Fibroblast of lung (primary cell): ENCODE measurements at regions not wholly inside any gene's neighbourhood (a gene's known extent, or its start where the extent isn't known, plus 50 kb on each side); places are given as distances from the start of the nearest gene placed in this dataset.
A peak's percentile ranks its signal among the peaks of the same experiment; 100 is the strongest.

Experiments used
- DNase-seq, 2 donors: peaks; one replicate each; pipeline versions ENCODE4 v3.0.0 to v3.0.0-alpha.2; 2010; ENCODE audit warnings: low read depth in 2 of 2
- H2AFZ ChIP-seq: 2 replicates; pipeline ENCODE4 v1.5.1; 2012; ENCODE audit warnings: low read length, control low read depth, inconsistent platforms
- H3K27ac ChIP-seq: 2 replicates; pipeline ENCODE4 v1.5.1; 2011; ENCODE audit warnings: low read length, control low read depth; ENCODE audit not compliant: insufficient read depth
- H3K27me3 ChIP-seq: 2 replicates; pipeline ENCODE4 v1.5.1; 2011; ENCODE audit warnings: mild to moderate bottlenecking, low read length; ENCODE audit not compliant: control insufficient read depth, insufficient read depth
- H3K36me3 ChIP-seq: 2 replicates; pipeline ENCODE4 v1.5.1; 2011; ENCODE audit warnings: low read length; ENCODE audit not compliant: control insufficient read depth, insufficient read depth
- H3K4me1 ChIP-seq: 2 replicates; pipeline ENCODE4 v1.5.1; 2011; ENCODE audit warnings: low read length; ENCODE audit not compliant: control insufficient read depth, insufficient read depth; ENCODE audit errors: extremely low read depth
- H3K4me2 ChIP-seq: 2 replicates; pipeline ENCODE4 v1.5.1; 2011; ENCODE audit warnings: low read length, control low read depth; ENCODE audit not compliant: insufficient read depth; ENCODE audit errors: extremely low read depth
- H3K4me3 ChIP-seq, 4 experiments: fragments of 200-600 bp in 1 of 4; sonication (generic) in 1 of 4; replicated peaks in 1 of 4; 2 replicates each; pipeline ENCODE4 v1.5.1; 2011 to 2016; ENCODE audit warnings: low read length in 4 of 4, low read depth in 3 of 4, mild to moderate bottlenecking in 3 of 4, control low read depth in 2 of 4, inconsistent platforms in 1 of 4, mixed read lengths in 1 of 4; ENCODE audit not compliant: insufficient read depth in 1 of 4; ENCODE audit errors: control extremely low read depth in 1 of 4
- H3K79me2 ChIP-seq: 2 replicates; pipeline ENCODE4 v1.5.1; 2012; ENCODE audit warnings: mild to moderate bottlenecking, low read length, inconsistent platforms; ENCODE audit not compliant: control insufficient read depth, insufficient read depth
- H3K9ac ChIP-seq: 2 replicates; pipeline ENCODE4 v1.5.1; 2011; ENCODE audit warnings: mild to moderate bottlenecking, low read length, control low read depth; ENCODE audit not compliant: insufficient read depth
- H3K9me3 ChIP-seq: 2 replicates; pipeline ENCODE4 v1.5.1; 2012; ENCODE audit warnings: low read depth, low read length; ENCODE audit not compliant: control insufficient read depth, insufficient read depth
- H4K20me1 ChIP-seq: 2 replicates; pipeline ENCODE4 v1.5.1; 2011; ENCODE audit warnings: low read length; ENCODE audit not compliant: control insufficient read depth, insufficient read depth; ENCODE audit errors: extremely low read depth
- CTCF ChIP-seq, 2 donors: IDR thresholded peaks in 1 of 2; conservative IDR thresholded peaks in 1 of 2; 1 replicate in 1 of 2; 2 replicates in 1 of 2; pipeline ENCODE4 v1.5.1; 2011 to 2012; ENCODE audit warnings: low read length in 2 of 2, control low read depth in 1 of 2, inconsistent platforms in 1 of 2, low read depth in 1 of 2, mild to moderate bottlenecking in 1 of 2
- EZH2 ChIP-seq: IDR thresholded peaks from 2 replicates; pipeline ENCODE4 v1.5.1; 2012; ENCODE audit warnings: low read length, control low read depth, mild to moderate bottlenecking; ENCODE audit errors: missing control alignments

GRCh38 chr13:44769686-44770085, 193.6 kb upstream of the TSC22D1 start:
- Histone ChIP-seq H3K4me2 (no peak overlapping the region), H3K27ac (no peak overlapping the region), H3K4me3 (no peak overlapping the region), H2AFZ (no peak overlapping the region), H3K27me3 (no peaks in the 10 kb centered on the region), H3K36me3 (no peaks in the 10 kb centered on the region), H3K79me2 (no peaks in the 10 kb centered on the region), H3K9ac (no peak overlapping the region), H4K20me1 (no peaks in the 10 kb centered on the region), H3K9me3 (no peaks in the 10 kb centered on the region), H3K4me1 (no peaks in the 10 kb centered on the region)
- DNase-seq, result peak in 1 of 2 donors; percentile 41
- TF ChIP-seq CTCF (conservative IDR thresholded peaks at IDR 0.05 in 1 of 2, IDR thresholded peaks at IDR 0.05 in 1 of 2; ENCODE audit: low read depth in 1 of 2, low read length in 2 of 2) (no peak), EZH2 (no peak)

- Histone ChIP-seq H2AFZ (no peak overlapping the region), H3K4me2 (no peak overlapping the region), H3K9ac (no peak overlapping the region), H4K20me1 (no peaks in the 10 kb centered on the region), H3K27me3 (no peaks in the 10 kb centered on the region), H3K36me3 (no peaks in the 10 kb centered on the region), H3K4me3 (no peak overlapping the region), H3K4me1 (no peaks in the 10 kb centered on the region), H3K27ac (no peak overlapping the region), H3K79me2 (no peaks in the 10 kb centered on the region), H3K9me3 (no peaks in the 10 kb centered on the region)
- DNase-seq, result peak in 1 of 2 donors; percentile 60
- TF ChIP-seq CTCF (conservative IDR thresholded peaks at IDR 0.05 in 1 of 2, IDR thresholded peaks at IDR 0.05 in 1 of 2; ENCODE audit: low read depth in 1 of 2, low read length in 2 of 2), result no peak
- TF ChIP-seq EZH2, result no peak
Measured at GRCh38 chr13:44768775-44769581, 192.8 kb upstream of the TSC22D1 start.

- H2AFZ ChIP-seq, result no peak overlapping the region
- no peaks in the 10 kb centered on the region for H3K36me3 ChIP-seq
- H3K79me2 ChIP-seq, result no peaks in the 10 kb centered on the region
- TF ChIP-seq EZH2, result no peak
- no peak for TF ChIP-seq CTCF (conservative IDR thresholded peaks at IDR 0.05 in 1 of 2, IDR thresholded peaks at IDR 0.05 in 1 of 2; ENCODE audit: low read depth in 1 of 2, low read length in 2 of 2)
- no peak for DNase-seq
- H3K9ac ChIP-seq, result no peak overlapping the region
- H4K20me1 ChIP-seq, result no peaks in the 10 kb centered on the region
- H3K4me2 ChIP-seq, result no peak overlapping the region
- no peaks in the 10 kb centered on the region for H3K4me1 ChIP-seq
- no peaks in the 10 kb centered on the region for H3K27me3 ChIP-seq
- no peak overlapping the region for H3K27ac ChIP-seq
- no peaks in the 10 kb centered on the region for H3K9me3 ChIP-seq
- no peak overlapping the region for H3K4me3 ChIP-seq
Measured at GRCh38 chr13:44768239-44768638, 192.1 kb upstream of the TSC22D1 start.
